SK-N-SH (cell line): ENCODE measurements at regions not wholly inside any gene's neighbourhood (a gene's known extent, or its start where the extent isn't known, plus 50 kb on each side); places are given as distances from the start of the nearest gene placed in this dataset.

Experiments
- CTCF ChIA-PET: fragments of 300-600, 350-600 bp; formaldehyde crosslinking; extraction: SDS; loops from one replicate; lab custom pipeline; 2021; lab: Yijun Ruan, JAX
- POLR2A ChIA-PET: fragments of 350-600 bp; sonication (Branson Sonifier 250); formaldehyde crosslinking; extraction: SDS; loops from one replicate; lab custom pipeline; 2020; ENCODE audit warnings: antibody characterized with exemption, inconsistent platforms; lab: Yijun Ruan, JAX
- DNase-seq: peaks from one replicate; pipeline ENCODE4 v3.0.0; 2012
- H2AFZ ChIP-seq: fragments of 200-600 bp; sonication (generic); 2 replicates; pipeline ENCODE4 v1.8.1; 2016; ENCODE audit warnings: antibody characterized with exemption, mild to moderate bottlenecking, low read depth
- H3F3A ChIP-seq: fragments of 200-600 bp; sonication (generic); replicated peaks from 2 replicates; pipeline ENCODE3; 2016; ENCODE audit warnings: antibody characterized with exemption, mild to moderate bottlenecking; ENCODE audit not compliant: insufficient read depth
- H3K27ac ChIP-seq, 2 experiments: fragments of 200-500 bp in 1 of 2; fragments of 200-600 bp in 1 of 2; sonication (Bioruptor generic) in 1 of 2; sonication (generic), shearing (Covaris generic) in 1 of 2; 2 replicates each; pipeline versions ENCODE4 v1.5.1 to v1.6.1; 2014 to 2016; ENCODE audit warnings: low read depth in 2 of 2, inconsistent platforms in 1 of 2, low read length in 1 of 2, mild to moderate bottlenecking in 1 of 2, mixed read lengths in 1 of 2
- H3K27me3 ChIP-seq: fragments of 200-600 bp; sonication (generic), shearing (Covaris generic); 2 replicates; pipeline ENCODE4 v1.6.1; 2016; ENCODE audit warnings: mixed run types; ENCODE audit not compliant: insufficient read depth
- H3K36me3 ChIP-seq, 2 experiments: fragments of 200-500 bp in 1 of 2; fragments of 200-600 bp in 1 of 2; sonication (Bioruptor generic) in 1 of 2; sonication (generic) in 1 of 2; replicated peaks in 1 of 2; 2 replicates each; pipeline versions ENCODE3 to v1.5.1; 2014 to 2016; ENCODE audit warnings: low read length in 1 of 2, mild to moderate bottlenecking in 1 of 2; ENCODE audit not compliant: insufficient read depth in 2 of 2, control insufficient read depth in 1 of 2
- H3K4me1 ChIP-seq, 2 experiments: fragments of 200-500 bp in 1 of 2; fragments of 200-600 bp in 1 of 2; sonication (Bioruptor generic) in 1 of 2; sonication (generic), shearing (Covaris generic) in 1 of 2; 2 replicates each; pipeline versions ENCODE4 v1.5.1 to v1.6.1; 2014 to 2016; ENCODE audit warnings: low read depth in 1 of 2, low read length in 1 of 2, mixed run types in 1 of 2; ENCODE audit not compliant: insufficient read depth in 2 of 2, control insufficient read depth in 1 of 2
- H3K4me2 ChIP-seq: fragments of 200-600 bp; sonication (generic), shearing (Covaris generic); 2 replicates; pipeline ENCODE4 v1.6.1; 2017; ENCODE audit warnings: mixed run types
- H3K4me3 ChIP-seq, 2 experiments: fragments of 200-500 bp in 1 of 2; fragments of 200-600 bp in 1 of 2; sonication (Bioruptor generic) in 1 of 2; sonication (generic), shearing (Covaris generic) in 1 of 2; 2 replicates each; pipeline versions ENCODE4 v1.5.1 to v1.8.1; 2014 to 2016; ENCODE audit warnings: low read depth in 2 of 2, inconsistent platforms in 1 of 2, low read length in 1 of 2, mild to moderate bottlenecking in 1 of 2, mixed read lengths in 1 of 2, moderate library complexity in 1 of 2
- H3K79me2 ChIP-seq: fragments of 200-600 bp; sonication (generic); 2 replicates; pipeline ENCODE4 v1.8.1; 2017; ENCODE audit warnings: mild to moderate bottlenecking; ENCODE audit not compliant: insufficient read depth
- H3K9ac ChIP-seq: fragments of 200-600 bp; sonication (generic); 2 replicates; pipeline ENCODE4 v1.6.1; 2017; ENCODE audit warnings: mixed run types
- H3K9me2 ChIP-seq: fragments of 200-600 bp; sonication (generic); 2 replicates; pipeline ENCODE4 v1.6.1; 2017; ENCODE audit warnings: mixed run types
- H3K9me3 ChIP-seq: fragments of 200-600 bp; sonication (generic); 2 replicates; pipeline ENCODE4 v1.6.1; 2017; ENCODE audit warnings: mixed run types, mild to moderate bottlenecking, moderate library complexity
- H4K20me1 ChIP-seq: fragments of 200-600 bp; sonication (generic); 2 replicates; pipeline ENCODE4 v1.6.1; 2017; ENCODE audit warnings: mild to moderate bottlenecking, mixed run types; ENCODE audit not compliant: insufficient read depth
- CHD2 ChIP-seq: fragments of 150-350 bp; IDR thresholded peaks from 2 replicates; pipeline ENCODE4 v1.6.1; 2018; ENCODE audit warnings: low read length; ENCODE audit not compliant: partially characterized antibody
- EZH2phosphoT487 ChIP-seq: fragments of 200-600 bp; sonication (generic); IDR thresholded peaks from 2 replicates; pipeline ENCODE4 v1.6.1; 2017; ENCODE audit warnings: low read depth, mixed run types, mild to moderate bottlenecking, antibody characterized with exemption, moderate library complexity, borderline replicate concordance
- GABPA ChIP-seq: IDR thresholded peaks from 2 replicates; pipeline ENCODE4 v1.4.0; 2012; ENCODE audit warnings: low read depth, mild to moderate bottlenecking
- JUND ChIP-seq: IDR thresholded peaks from 2 replicates; pipeline ENCODE4 v1.4.0; 2012
- MEF2A ChIP-seq: IDR thresholded peaks from 2 replicates; pipeline ENCODE4 v1.4.0; 2012; ENCODE audit warnings: low read depth, borderline replicate concordance
- NFIC ChIP-seq: IDR thresholded peaks from 2 replicates; pipeline ENCODE4 v1.4.0; 2012; ENCODE audit warnings: borderline replicate concordance
- NRF1 ChIP-seq: IDR thresholded peaks from 2 replicates; pipeline ENCODE4 v1.6.1; 2012; ENCODE audit warnings: low read depth, mild to moderate bottlenecking, low read length
- POLR2AphosphoS5 ChIP-seq: IDR thresholded peaks from 2 replicates; pipeline ENCODE4 v1.6.1; 2012; ENCODE audit warnings: low read depth, low read length
- RAD21 ChIP-seq: IDR thresholded peaks from 2 replicates; pipeline ENCODE4 v1.6.1; 2012; ENCODE audit warnings: mild to moderate bottlenecking, low read length
- RCOR1 ChIP-seq: fragments of 150-350 bp; IDR thresholded peaks from 2 replicates; pipeline ENCODE4 v1.6.1; 2017; ENCODE audit warnings: antibody characterized with exemption, low read length
- SIN3A ChIP-seq: IDR thresholded peaks from 2 replicates; pipeline ENCODE4 v1.6.1; 2012; ENCODE audit warnings: low read depth, mild to moderate bottlenecking, low read length, moderate library complexity, borderline replicate concordance
- SMC3 ChIP-seq: IDR thresholded peaks from 2 replicates; pipeline ENCODE4 v1.6.1; 2012; ENCODE audit warnings: low read depth, low read length, improper control_type of control experiment
- TAF1 ChIP-seq: IDR thresholded peaks from 2 replicates; pipeline ENCODE4 v1.6.1; 2012; ENCODE audit warnings: low read depth, mild to moderate bottlenecking, low read length, moderate library complexity, borderline replicate concordance
- WGBS: methylation state at CpG from one replicate; pipeline ENCODE4 v1.1.6; 2017; ENCODE audit warnings: low lambda C conversion rate; 5-methylcytosine and 5-hydroxymethylcytosine counted together
- TF ChIP-seq, protein P1 (sequence below): IDR thresholded peaks from 2 replicates; pipeline ENCODE4 v1.4.0; 2012; ENCODE audit warnings: low read depth, borderline replicate concordance
- TF ChIP-seq, protein P2 (sequence below): fragments of 200-600 bp; sonication (generic); IDR thresholded peaks from 2 replicates; pipeline ENCODE4 v1.6.1; 2017; ENCODE audit warnings: antibody characterized with exemption, mild to moderate bottlenecking, moderate library complexity
- TF ChIP-seq, protein P3 (sequence below): IDR thresholded peaks from 2 replicates; pipeline ENCODE4 v1.4.0; 2012; ENCODE audit warnings: low read depth
- TF ChIP-seq, protein P4 (sequence below): IDR thresholded peaks from 2 replicates; pipeline ENCODE4 v1.4.0; 2012; ENCODE audit warnings: low read depth, borderline replicate concordance
- TF ChIP-seq, protein P5 (sequence below): IDR thresholded peaks from 2 replicates; pipeline ENCODE4 v1.6.1; 2012; ENCODE audit warnings: mild to moderate bottlenecking, low read depth, low read length, moderate library complexity
- TF ChIP-seq, protein P6 (sequence below): IDR thresholded peaks from 2 replicates; pipeline ENCODE4; 2012
- TF ChIP-seq, protein P7 (sequence below): fragments of 150-350 bp; IDR thresholded peaks from 2 replicates; pipeline ENCODE4 v1.6.1; 2017; ENCODE audit warnings: antibody characterized with exemption, low read length, low read depth, borderline replicate concordance

DNA sequence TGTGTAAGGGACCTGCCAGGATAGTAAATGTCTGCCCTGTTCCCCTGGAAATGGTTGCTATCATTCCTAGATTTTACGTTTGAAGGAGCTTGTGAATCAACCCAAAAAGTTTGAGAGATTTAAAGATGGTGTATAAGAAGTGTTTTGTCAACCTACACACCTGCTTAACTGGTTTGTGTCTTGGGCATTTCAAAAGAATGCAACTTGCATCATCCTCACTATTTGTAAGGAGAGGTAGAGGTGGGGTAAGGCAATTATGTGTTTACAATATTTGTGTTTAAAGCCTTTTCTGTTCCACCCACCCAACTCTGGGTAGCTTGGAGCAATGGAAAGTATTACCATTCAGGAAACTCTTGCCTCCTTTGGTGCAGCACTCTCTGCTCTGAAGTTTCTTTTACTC is 314.2 kb upstream of the RARB start:
- H3K4me2 ChIP-seq: no peak overlapping the region
- H3K9ac ChIP-seq: no peak overlapping the region
- H2AFZ ChIP-seq: no peak overlapping the region
- peak overlapping the region in 1 of 2 experiments; percentile 58; a peak in 2 of 4 replicates for H3K27ac ChIP-seq
- no peak overlapping the region for H3K4me3 ChIP-seq
- H3K9me2 ChIP-seq: no peaks in the 10 kb centered on the region
- H4K20me1 ChIP-seq: no peaks in the 10 kb centered on the region
- no peaks in the 10 kb centered on the region for H3K9me3 ChIP-seq
- peaks cover 0 to 11% of the 10 kb centered on the region in 2 experiments; a peak in 2 of 4 replicates for H3K4me1 ChIP-seq
- WGBS: 13% methylated on average over 1 of the region's 1 CpG
- H3F3A ChIP-seq: no peaks in the 10 kb centered on the region
- POLR2A ChIA-PET: no interaction called here
- H3K79me2 ChIP-seq: no peaks in the 10 kb centered on the region
- DNase-seq: no peak
- no peaks in the 10 kb centered on the region for H3K27me3 ChIP-seq
- no peaks in the 10 kb centered on the region for H3K36me3 ChIP-seq
- CTCF ChIA-PET: interaction anchor here (1.5 kb wide), 1 partner anchor 480 kb away, joined by 3 read pairs; no protein-coding TSS in a partner anchor
- TF ChIP-seq SMC3: no peak
- TF ChIP-seq, protein P1, sequence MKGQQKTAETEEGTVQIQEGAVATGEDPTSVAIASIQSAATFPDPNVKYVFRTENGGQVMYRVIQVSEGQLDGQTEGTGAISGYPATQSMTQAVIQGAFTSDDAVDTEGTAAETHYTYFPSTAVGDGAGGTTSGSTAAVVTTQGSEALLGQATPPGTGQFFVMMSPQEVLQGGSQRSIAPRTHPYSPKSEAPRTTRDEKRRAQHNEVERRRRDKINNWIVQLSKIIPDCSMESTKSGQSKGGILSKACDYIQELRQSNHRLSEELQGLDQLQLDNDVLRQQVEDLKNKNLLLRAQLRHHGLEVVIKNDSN: no peak
- no peak for TF ChIP-seq MEF2A
- TF ChIP-seq CHD2: no peak
- TF ChIP-seq, protein P2, sequence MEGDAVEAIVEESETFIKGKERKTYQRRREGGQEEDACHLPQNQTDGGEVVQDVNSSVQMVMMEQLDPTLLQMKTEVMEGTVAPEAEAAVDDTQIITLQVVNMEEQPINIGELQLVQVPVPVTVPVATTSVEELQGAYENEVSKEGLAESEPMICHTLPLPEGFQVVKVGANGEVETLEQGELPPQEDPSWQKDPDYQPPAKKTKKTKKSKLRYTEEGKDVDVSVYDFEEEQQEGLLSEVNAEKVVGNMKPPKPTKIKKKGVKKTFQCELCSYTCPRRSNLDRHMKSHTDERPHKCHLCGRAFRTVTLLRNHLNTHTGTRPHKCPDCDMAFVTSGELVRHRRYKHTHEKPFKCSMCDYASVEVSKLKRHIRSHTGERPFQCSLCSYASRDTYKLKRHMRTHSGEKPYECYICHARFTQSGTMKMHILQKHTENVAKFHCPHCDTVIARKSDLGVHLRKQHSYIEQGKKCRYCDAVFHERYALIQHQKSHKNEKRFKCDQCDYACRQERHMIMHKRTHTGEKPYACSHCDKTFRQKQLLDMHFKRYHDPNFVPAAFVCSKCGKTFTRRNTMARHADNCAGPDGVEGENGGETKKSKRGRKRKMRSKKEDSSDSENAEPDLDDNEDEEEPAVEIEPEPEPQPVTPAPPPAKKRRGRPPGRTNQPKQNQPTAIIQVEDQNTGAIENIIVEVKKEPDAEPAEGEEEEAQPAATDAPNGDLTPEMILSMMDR: no peak
- no peak for TF ChIP-seq NFIC
- TF ChIP-seq SIN3A: no peak
- TF ChIP-seq, protein P3, sequence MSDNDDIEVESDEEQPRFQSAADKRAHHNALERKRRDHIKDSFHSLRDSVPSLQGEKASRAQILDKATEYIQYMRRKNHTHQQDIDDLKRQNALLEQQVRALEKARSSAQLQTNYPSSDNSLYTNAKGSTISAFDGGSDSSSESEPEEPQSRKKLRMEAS: no peak
- no peak for TF ChIP-seq TAF1
- TF ChIP-seq, protein P4, sequence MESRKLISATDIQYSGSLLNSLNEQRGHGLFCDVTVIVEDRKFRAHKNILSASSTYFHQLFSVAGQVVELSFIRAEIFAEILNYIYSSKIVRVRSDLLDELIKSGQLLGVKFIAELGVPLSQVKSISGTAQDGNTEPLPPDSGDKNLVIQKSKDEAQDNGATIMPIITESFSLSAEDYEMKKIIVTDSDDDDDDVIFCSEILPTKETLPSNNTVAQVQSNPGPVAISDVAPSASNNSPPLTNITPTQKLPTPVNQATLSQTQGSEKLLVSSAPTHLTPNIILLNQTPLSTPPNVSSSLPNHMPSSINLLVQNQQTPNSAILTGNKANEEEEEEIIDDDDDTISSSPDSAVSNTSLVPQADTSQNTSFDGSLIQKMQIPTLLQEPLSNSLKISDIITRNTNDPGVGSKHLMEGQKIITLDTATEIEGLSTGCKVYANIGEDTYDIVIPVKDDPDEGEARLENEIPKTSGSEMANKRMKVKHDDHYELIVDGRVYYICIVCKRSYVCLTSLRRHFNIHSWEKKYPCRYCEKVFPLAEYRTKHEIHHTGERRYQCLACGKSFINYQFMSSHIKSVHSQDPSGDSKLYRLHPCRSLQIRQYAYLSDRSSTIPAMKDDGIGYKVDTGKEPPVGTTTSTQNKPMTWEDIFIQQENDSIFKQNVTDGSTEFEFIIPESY: no peak
- no peak for TF ChIP-seq NRF1
- no peak for TF ChIP-seq RCOR1
- no peak for TF ChIP-seq RAD21
- TF ChIP-seq EZH2phosphoT487: no peak
- no peak for TF ChIP-seq POLR2AphosphoS5
- no peak for TF ChIP-seq GABPA
- TF ChIP-seq, protein P5, sequence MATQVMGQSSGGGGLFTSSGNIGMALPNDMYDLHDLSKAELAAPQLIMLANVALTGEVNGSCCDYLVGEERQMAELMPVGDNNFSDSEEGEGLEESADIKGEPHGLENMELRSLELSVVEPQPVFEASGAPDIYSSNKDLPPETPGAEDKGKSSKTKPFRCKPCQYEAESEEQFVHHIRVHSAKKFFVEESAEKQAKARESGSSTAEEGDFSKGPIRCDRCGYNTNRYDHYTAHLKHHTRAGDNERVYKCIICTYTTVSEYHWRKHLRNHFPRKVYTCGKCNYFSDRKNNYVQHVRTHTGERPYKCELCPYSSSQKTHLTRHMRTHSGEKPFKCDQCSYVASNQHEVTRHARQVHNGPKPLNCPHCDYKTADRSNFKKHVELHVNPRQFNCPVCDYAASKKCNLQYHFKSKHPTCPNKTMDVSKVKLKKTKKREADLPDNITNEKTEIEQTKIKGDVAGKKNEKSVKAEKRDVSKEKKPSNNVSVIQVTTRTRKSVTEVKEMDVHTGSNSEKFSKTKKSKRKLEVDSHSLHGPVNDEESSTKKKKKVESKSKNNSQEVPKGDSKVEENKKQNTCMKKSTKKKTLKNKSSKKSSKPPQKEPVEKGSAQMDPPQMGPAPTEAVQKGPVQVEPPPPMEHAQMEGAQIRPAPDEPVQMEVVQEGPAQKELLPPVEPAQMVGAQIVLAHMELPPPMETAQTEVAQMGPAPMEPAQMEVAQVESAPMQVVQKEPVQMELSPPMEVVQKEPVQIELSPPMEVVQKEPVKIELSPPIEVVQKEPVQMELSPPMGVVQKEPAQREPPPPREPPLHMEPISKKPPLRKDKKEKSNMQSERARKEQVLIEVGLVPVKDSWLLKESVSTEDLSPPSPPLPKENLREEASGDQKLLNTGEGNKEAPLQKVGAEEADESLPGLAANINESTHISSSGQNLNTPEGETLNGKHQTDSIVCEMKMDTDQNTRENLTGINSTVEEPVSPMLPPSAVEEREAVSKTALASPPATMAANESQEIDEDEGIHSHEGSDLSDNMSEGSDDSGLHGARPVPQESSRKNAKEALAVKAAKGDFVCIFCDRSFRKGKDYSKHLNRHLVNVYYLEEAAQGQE: no peak
- no peak for TF ChIP-seq JUND
- TF ChIP-seq, protein P6, sequence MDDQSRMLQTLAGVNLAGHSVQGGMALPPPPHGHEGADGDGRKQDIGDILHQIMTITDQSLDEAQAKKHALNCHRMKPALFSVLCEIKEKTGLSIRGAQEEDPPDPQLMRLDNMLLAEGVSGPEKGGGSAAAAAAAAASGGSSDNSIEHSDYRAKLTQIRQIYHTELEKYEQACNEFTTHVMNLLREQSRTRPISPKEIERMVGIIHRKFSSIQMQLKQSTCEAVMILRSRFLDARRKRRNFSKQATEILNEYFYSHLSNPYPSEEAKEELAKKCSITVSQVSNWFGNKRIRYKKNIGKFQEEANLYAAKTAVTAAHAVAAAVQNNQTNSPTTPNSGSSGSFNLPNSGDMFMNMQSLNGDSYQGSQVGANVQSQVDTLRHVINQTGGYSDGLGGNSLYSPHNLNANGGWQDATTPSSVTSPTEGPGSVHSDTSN: no peak
- TF ChIP-seq, protein P7, sequence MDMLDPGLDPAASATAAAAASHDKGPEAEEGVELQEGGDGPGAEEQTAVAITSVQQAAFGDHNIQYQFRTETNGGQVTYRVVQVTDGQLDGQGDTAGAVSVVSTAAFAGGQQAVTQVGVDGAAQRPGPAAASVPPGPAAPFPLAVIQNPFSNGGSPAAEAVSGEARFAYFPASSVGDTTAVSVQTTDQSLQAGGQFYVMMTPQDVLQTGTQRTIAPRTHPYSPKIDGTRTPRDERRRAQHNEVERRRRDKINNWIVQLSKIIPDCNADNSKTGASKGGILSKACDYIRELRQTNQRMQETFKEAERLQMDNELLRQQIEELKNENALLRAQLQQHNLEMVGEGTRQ: no peak
